K562 (cell line): ENCODE measurements at regions not wholly inside any gene's neighbourhood (a gene's known extent, or its start where the extent isn't known, plus 50 kb on each side); places are given as distances from the start of the nearest gene placed in this dataset.

Source experiments
- ATAC-seq: fragments of 200-7000 bp; cut with Tn5 transposase; 3 replicates; pipeline ENCODE4 v1.9.1; 2020; ENCODE audit warnings: moderate library complexity
- BruUV-seq: library from RNA; stranded (reverse); fragments of 400-500 nt; replicated peaks from 2 replicates; lab custom pipeline; 2021; lab: Mats Ljungman, UMichigan
- CTCF ChIA-PET: fragments of 300-600 bp; formaldehyde crosslinking; extraction: SDS; loops from one replicate; lab custom pipeline; 2021; ENCODE audit warnings: low intra/inter-chr PET ratio; lab: Yijun Ruan, JAX
- POLR2A ChIA-PET: fragments of 300-600, 350-650 bp; sonication (Branson Sonifier 250); formaldehyde crosslinking; extraction: SDS; loops from one replicate; lab custom pipeline; 2021; ENCODE audit warnings: antibody characterized with exemption, inconsistent platforms; lab: Yijun Ruan, JAX
- DNase-seq, 4 experiments: peaks; one replicate each; pipeline versions ENCODE4 v3.0.0 to v3.0.0-alpha.2; 2011 to 2018; ENCODE audit warnings: low spot score in 3 of 4, mixed read lengths in 3 of 4; ENCODE audit errors: extremely low read depth in 1 of 4
- FAIRE-seq: peaks from 2 replicates; lab custom pipeline; 2011; peaks lifted over from hg19 to GRCh38; lab: Jason Lieb, UNC
- H2AFZ ChIP-seq: 2 replicates; pipeline ENCODE4 v1.6.0; 2011; ENCODE audit warnings: low read depth, low read length, control low read depth, inconsistent platforms
- H3K27ac ChIP-seq: fragments of 200-600 bp; 3 replicates; pipeline ENCODE4 v1.8.0; 2011; ENCODE audit warnings: low read depth, mild to moderate bottlenecking, control low read depth, inconsistent platforms, low read length, moderate library complexity, mixed read lengths; ENCODE audit errors: extremely low read depth
- H3K27me3 ChIP-seq, 2 experiments: fragments of 300-600 bp in 1 of 2; 2 replicates in 1 of 2; 3 replicates in 1 of 2; pipeline versions ENCODE4 v1.6.0 to v1.8.0; 2011; ENCODE audit warnings: inconsistent platforms in 2 of 2, low read length in 2 of 2, mild to moderate bottlenecking in 1 of 2, mixed read lengths in 1 of 2, moderate library complexity in 1 of 2; ENCODE audit not compliant: control insufficient read depth in 2 of 2, insufficient read depth in 2 of 2
- H3K36me3 ChIP-seq: fragments of 300-600 bp; 3 replicates; pipeline ENCODE4 v1.8.0; 2011; ENCODE audit warnings: mild to moderate bottlenecking, low read length, inconsistent platforms; ENCODE audit not compliant: control insufficient read depth, insufficient read depth
- H3K4me1 ChIP-seq, 2 experiments: fragments of 200-600 bp in 1 of 2; replicated peaks in 1 of 2; 2 replicates in 1 of 2; 3 replicates in 1 of 2; pipeline versions ENCODE4 v1.5.1 to v1.8.0; 2011; ENCODE audit warnings: inconsistent platforms in 2 of 2, low read length in 2 of 2, mild to moderate bottlenecking in 1 of 2, mixed read lengths in 1 of 2, moderate library complexity in 1 of 2; ENCODE audit not compliant: control insufficient read depth in 2 of 2, insufficient read depth in 2 of 2
- H3K4me2 ChIP-seq: 2 replicates; pipeline ENCODE4 v1.6.1; 2011; ENCODE audit warnings: low read length, control low read depth, inconsistent platforms, mixed read lengths; ENCODE audit not compliant: insufficient read depth
- H3K4me3 ChIP-seq: fragments of 200-600 bp; sonication (generic), shearing (Covaris generic); 2 replicates; pipeline ENCODE4 v1.5.1; 2016; ENCODE audit warnings: control low read depth, inconsistent platforms
- H3K79me2 ChIP-seq: fragments of 200-600 bp; 3 replicates; pipeline ENCODE4 v1.8.0; 2011; ENCODE audit warnings: low read length, inconsistent platforms; ENCODE audit not compliant: control insufficient read depth, insufficient read depth
- H3K9ac ChIP-seq, 2 experiments: 2 replicates each; pipeline versions ENCODE4 v1.6.0 to v1.6.1; 2011; ENCODE audit warnings: low read depth in 2 of 2, low read length in 2 of 2, control low read depth in 1 of 2, inconsistent platforms in 1 of 2, mild to moderate bottlenecking in 1 of 2, mixed read lengths in 1 of 2; ENCODE audit not compliant: insufficient read depth in 1 of 2
- H3K9me1 ChIP-seq: one replicate; pipeline ENCODE4 v1.6.0; 2011; ENCODE audit warnings: inconsistent platforms, mild to moderate bottlenecking, low read length, moderate library complexity; ENCODE audit not compliant: control insufficient read depth, insufficient read depth
- H3K9me3 ChIP-seq: replicated peaks from 2 replicates; pipeline ENCODE4 v1.5.1; 2011; ENCODE audit warnings: low read depth, low read length, inconsistent platforms; ENCODE audit not compliant: control insufficient read depth, insufficient read depth
- H4K20me1 ChIP-seq: replicated peaks from 2 replicates; pipeline ENCODE4 v1.6.1; 2011; ENCODE audit warnings: low read length, inconsistent platforms, mixed read lengths; ENCODE audit not compliant: control insufficient read depth, insufficient read depth
- ATF1 ChIP-seq, 2 experiments: fragments of 450-650 bp in 1 of 2; IDR thresholded peaks; 2 replicates each; pipeline ENCODE4 v1.6.1; 2016; ENCODE audit warnings: missing compliant biosample characterization in 1 of 2, missing genetic modification characterization in 1 of 2
- CBFB ChIP-seq: sonication (generic); formaldehyde crosslinking; IDR thresholded peaks from 2 replicates; pipeline ENCODE4 v1.4.0; 2020; ENCODE audit warnings: mild to moderate bottlenecking, missing genetic modification reagents
- CBX3 ChIP-seq, 2 experiments: IDR thresholded peaks; 1 replicate in 1 of 2; 2 replicates in 1 of 2; pipeline ENCODE4 v1.6.1; 2012; ENCODE audit warnings: inconsistent platforms in 2 of 2, low read length in 2 of 2, borderline replicate concordance in 1 of 2, control low read depth in 1 of 2
- CEBPB ChIP-seq: fragments of 450-650 bp; IDR thresholded peaks from 2 replicates; pipeline ENCODE4 v1.6.1; 2016; ENCODE audit warnings: missing genetic modification characterization, missing compliant biosample characterization
- HDAC1 ChIP-seq, 2 experiments: fragments of 450-650 bp; IDR thresholded peaks; 2 replicates each; pipeline ENCODE4 v1.6.1; 2016 to 2017; ENCODE audit warnings: inconsistent platforms in 1 of 2, mild to moderate bottlenecking in 1 of 2, moderate library complexity in 1 of 2
- NR2C1 ChIP-seq, 2 experiments: fragments of 450-650 bp; IDR thresholded peaks; 2 replicates each; pipeline ENCODE4 v1.6.1; 2017; ENCODE audit warnings: mild to moderate bottlenecking in 2 of 2, antibody characterized with exemption in 1 of 2, inconsistent platforms in 1 of 2, missing compliant biosample characterization in 1 of 2, missing genetic modification characterization in 1 of 2
- RFX5 ChIP-seq: IDR thresholded peaks from 2 replicates; pipeline ENCODE4 v1.6.1; 2011; ENCODE audit warnings: low read depth, mild to moderate bottlenecking, improper control_type of control experiment, low read length
- U2AF1 ChIP-seq: fragments of 200-400 bp; formaldehyde crosslinking; optimal IDR thresholded peaks from 2 replicates; pipeline ENCODE3; 2017; ENCODE audit warnings: mild to moderate bottlenecking, low read depth, low read length, moderate library complexity
- ZNF3 ChIP-seq: fragments of 250-450 bp; sonication (Bioruptor Pico); IDR thresholded peaks from 2 replicates; pipeline ENCODE4 v1.5.0; 2021; ENCODE audit warnings: mild to moderate bottlenecking, moderate library complexity
- ZNF551 ChIP-seq: fragments of 250-450 bp; sonication (Bioruptor Pico); IDR thresholded peaks from 2 replicates; pipeline ENCODE4 v1.5.0; 2021; ENCODE audit warnings: mild to moderate bottlenecking, moderate library complexity
- WGBS: fragments of 100-300 bp; shearing (Covaris generic); methylation state at CpG from one replicate; pipeline ENCODE4 v1.1.6; 2016; ENCODE audit warnings: low coverage, mixed read lengths; ENCODE audit not compliant: insufficient coverage; ENCODE audit errors: missing lambda C conversion rate; 5-methylcytosine and 5-hydroxymethylcytosine counted together
- in situ Hi-C: fragments of 300-500 bp; cut with MboI; formaldehyde crosslinking; loops from 4 replicates; pipeline ENCODE4 v1.15.0; 2018; ENCODE audit warnings: inconsistent platforms, mixed read lengths
- intact Hi-C: fragments of 100-400 bp; cut with micrococcal nuclease; formaldehyde crosslinking; loops from 2 replicates; pipeline ENCODE4 v1.14.2; 2022
- TF ChIP-seq, protein P1 (sequence below): fragments of 250-450 bp; sonication (Bioruptor Pico); IDR thresholded peaks from 2 replicates; pipeline ENCODE4 v1.5.1; 2021; ENCODE audit warnings: mild to moderate bottlenecking
- TF ChIP-seq, protein P2 (sequence below): fragments of 450-650 bp; formaldehyde crosslinking; IDR thresholded peaks from 2 replicates; pipeline ENCODE4 v1.4.0; 2022; ENCODE audit warnings: missing genetic modification characterization

DNA sequence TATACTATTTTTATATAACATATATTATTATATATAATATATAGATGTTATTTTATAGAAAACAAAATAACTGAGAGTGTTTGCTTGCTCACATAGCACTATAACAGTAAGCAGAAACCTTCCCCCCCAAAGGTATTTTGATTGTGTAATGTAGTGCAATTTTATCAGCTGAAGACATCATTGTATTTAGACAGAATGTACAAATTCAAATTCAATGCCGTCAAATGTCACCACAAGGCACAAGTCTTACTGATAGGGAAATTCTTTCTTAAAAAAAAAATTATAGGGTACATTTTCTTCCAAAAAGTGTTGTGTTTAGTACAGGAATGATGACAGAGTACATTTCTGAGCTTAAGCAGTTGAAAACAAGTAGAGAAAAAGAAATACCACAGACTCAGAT lies 1147.1 kb upstream of the SPRY2 start:
- no peaks in the 10 kb centered on the region for H3K4me1 ChIP-seq
- no peak overlapping the region for H3K9ac ChIP-seq
- DNase-seq (no peak), ATAC-seq (no peak), FAIRE-seq (no peak)
- H3K27ac ChIP-seq: no peak overlapping the region
- POLR2A ChIA-PET: no interaction called here
- no peaks in the 10 kb centered on the region for H3K9me1 ChIP-seq
- H4K20me1 ChIP-seq: no peaks in the 10 kb centered on the region
- in situ Hi-C loops (no loop called here), intact Hi-C loops (loop anchor here (10.0 kb wide), 1 partner anchor 313 kb away; no protein-coding TSS in a partner anchor)
- H3K9me3 ChIP-seq: no peaks in the 10 kb centered on the region
- 0% methylated on average over 1 of the region's 1 CpG for WGBS
- CTCF ChIA-PET: no interaction called here
- no peak overlapping the region for H3K4me3 ChIP-seq
- no peaks in the 10 kb centered on the region for H3K27me3 ChIP-seq
- no peak for TF ChIP-seq CBX3 (IDR thresholded peaks at IDR 0.05; ENCODE audit: borderline replicate concordance in 1 of 2, low read length in 2 of 2)
- TF ChIP-seq ZNF3: no peak
- H3K36me3 ChIP-seq: no peaks in the 10 kb centered on the region
- H2AFZ ChIP-seq: no peak overlapping the region
- H3K79me2 ChIP-seq: no peaks in the 10 kb centered on the region
- H3K4me2 ChIP-seq: no peak overlapping the region
- no TSS peak for BruUV-seq

DNA sequence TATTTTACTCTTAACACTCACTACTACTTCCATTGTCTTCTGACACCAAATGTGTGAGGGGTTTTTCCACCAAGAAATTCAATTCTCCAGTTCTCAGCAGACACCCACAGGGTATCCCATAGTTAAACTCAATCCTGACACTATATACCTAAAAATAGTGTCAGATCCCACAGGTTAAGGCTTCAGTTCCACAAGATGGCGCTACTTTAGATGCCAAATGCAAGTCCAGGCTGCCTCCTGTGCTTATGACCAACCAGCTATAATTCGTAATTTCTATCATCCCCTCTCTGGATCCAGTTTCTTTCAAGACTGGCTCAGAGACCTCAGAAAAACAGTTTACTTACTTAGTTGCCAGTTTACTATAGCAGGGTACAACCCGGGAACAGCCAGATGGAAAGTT lies 1146.2 kb upstream of the SPRY2 start:
- no peak for FAIRE-seq
- no peak overlapping the region for H3K4me3 ChIP-seq
- CTCF ChIA-PET: no interaction called here
- H2AFZ ChIP-seq: no peak overlapping the region
- H3K79me2 ChIP-seq: no peaks in the 10 kb centered on the region
- no peaks in the 10 kb centered on the region for H3K4me1 ChIP-seq
- in situ Hi-C loops (no loop called here), intact Hi-C loops (loop anchor here (10.0 kb wide), 1 partner anchor 312 kb away; no protein-coding TSS in a partner anchor)
- H3K9me1 ChIP-seq: no peaks in the 10 kb centered on the region
- no peaks in the 10 kb centered on the region for H4K20me1 ChIP-seq
- H3K27me3 ChIP-seq: no peaks in the 10 kb centered on the region
- WGBS: 3% methylated on average over 3 of the region's 3 CpGs
- peak; percentile 47; the same call in 1 of the 3 replicates for ATAC-seq
- H3K9ac ChIP-seq: no peak overlapping the region
- POLR2A ChIA-PET: no interaction called here
- no TSS peak for BruUV-seq
- no peaks in the 10 kb centered on the region for H3K36me3 ChIP-seq
- DNase-seq: peak in 1 of 4 experiments; percentile 14
- H3K4me2 ChIP-seq: no peak overlapping the region
- H3K9me3 ChIP-seq: no peaks in the 10 kb centered on the region
- no peak overlapping the region for H3K27ac ChIP-seq
- TF ChIP-seq CEBPB (tag): no peak
- TF ChIP-seq RFX5: no peak
- no peak for TF ChIP-seq ZNF551
- no peak for TF ChIP-seq CBFB
- TF ChIP-seq HDAC1 (IDR thresholded peaks at IDR 0.05): no peak
- no peak for TF ChIP-seq NR2C1 (IDR thresholded peaks at IDR 0.05)
- no peak for TF ChIP-seq NR2C1 (tag; IDR thresholded peaks at IDR 0.05)
- TF ChIP-seq, protein P1, sequence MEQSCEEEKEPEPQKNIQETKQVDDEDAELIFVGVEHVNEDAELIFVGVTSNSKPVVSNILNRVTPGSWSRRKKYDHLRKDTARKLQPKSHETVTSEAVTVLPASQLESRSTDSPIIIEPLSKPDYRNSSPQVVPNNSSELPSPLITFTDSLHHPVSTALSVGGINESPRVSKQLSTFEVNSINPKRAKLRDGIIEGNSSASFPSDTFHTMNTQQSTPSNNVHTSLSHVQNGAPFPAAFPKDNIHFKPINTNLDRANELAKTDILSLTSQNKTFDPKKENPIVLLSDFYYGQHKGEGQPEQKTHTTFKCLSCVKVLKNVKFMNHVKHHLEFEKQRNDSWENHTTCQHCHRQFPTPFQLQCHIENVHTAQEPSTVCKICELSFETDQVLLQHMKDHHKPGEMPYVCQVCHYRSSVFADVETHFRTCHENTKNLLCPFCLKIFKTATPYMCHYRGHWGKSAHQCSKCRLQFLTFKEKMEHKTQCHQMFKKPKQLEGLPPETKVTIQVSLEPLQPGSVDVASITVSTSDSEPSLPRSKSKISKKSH (CRISPR knock-in tag): no peak
- no peak for TF ChIP-seq U2AF1
- no peak for TF ChIP-seq ATF1 (CRISPR knock-in tag; IDR thresholded peaks at IDR 0.05)
- no peak for TF ChIP-seq ATF1 (tag; IDR thresholded peaks at IDR 0.05)
- TF ChIP-seq, protein P2, sequence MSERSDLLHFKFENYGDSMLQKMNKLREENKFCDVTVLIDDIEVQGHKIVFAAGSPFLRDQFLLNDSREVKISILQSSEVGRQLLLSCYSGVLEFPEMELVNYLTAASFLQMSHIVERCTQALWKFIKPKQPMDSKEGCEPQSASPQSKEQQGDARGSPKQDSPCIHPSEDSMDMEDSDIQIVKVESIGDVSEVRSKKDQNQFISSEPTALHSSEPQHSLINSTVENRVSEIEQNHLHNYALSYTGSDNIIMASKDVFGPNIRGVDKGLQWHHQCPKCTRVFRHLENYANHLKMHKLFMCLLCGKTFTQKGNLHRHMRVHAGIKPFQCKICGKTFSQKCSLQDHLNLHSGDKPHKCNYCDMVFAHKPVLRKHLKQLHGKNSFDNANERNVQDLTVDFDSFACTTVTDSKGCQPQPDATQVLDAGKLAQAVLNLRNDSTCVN (CRISPR knock-in tag): no peak
